GM19372 (cell line): ENCODE measurements at regions not wholly inside any gene's neighbourhood (a gene's known extent, or its start where the extent isn't known, plus 50 kb on each side); places are given as distances from the start of the nearest gene placed in this dataset.
A peak's percentile ranks its signal among the peaks of the same experiment; 100 is the strongest.
"Not testable (repeated sequence)": the region's sequence is repeated elsewhere in the genome, so short reads cannot be mapped to it uniquely, and the experiment has no call there.

Experiments
- ATAC-seq: cut with Tn5 transposase; IDR thresholded peaks from one replicate; pipeline ENCODE4 v1.9.1; 2021; ENCODE audit warnings: mild to moderate bottlenecking, low read depth, moderate library complexity; ENCODE audit not compliant: unreplicated experiment

DNA sequence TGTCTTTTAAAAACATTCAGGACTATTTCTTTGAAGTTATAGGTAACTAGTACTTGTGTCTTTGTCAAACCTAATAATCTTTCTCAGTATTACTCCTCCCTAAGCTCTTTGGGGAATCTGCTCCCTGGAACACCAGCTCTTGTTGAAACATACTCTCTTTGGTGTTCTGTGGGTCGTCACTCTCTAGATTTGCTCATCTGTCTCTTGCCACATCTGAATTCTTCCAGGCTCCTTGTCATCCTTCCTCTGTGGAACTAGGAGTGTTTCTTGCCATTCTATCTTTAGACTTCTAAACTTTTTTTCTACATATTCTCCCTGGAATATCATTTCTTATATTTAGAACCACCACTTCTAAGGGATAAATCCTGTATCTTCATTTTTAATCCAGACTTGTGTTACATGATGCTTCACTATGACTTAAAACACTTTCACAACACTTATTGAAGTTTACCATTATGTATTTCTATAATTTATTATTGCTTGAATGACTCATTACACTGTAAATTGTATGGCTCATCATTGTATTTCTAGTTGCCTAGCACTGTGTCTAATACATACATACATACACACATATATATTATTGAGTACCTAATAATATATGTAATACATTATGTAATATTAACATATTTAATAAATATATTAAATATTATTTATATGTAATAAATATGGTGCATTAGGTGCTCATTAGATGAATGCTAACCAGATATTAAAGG, 186.1 kb downstream of the TMA16 start:
- no peak for ATAC-seq

GRCh38 chr4:163681208-163681821, 186.8 kb downstream of the TMA16 start:
- peak; percentile 87 for ATAC-seq

DNA sequence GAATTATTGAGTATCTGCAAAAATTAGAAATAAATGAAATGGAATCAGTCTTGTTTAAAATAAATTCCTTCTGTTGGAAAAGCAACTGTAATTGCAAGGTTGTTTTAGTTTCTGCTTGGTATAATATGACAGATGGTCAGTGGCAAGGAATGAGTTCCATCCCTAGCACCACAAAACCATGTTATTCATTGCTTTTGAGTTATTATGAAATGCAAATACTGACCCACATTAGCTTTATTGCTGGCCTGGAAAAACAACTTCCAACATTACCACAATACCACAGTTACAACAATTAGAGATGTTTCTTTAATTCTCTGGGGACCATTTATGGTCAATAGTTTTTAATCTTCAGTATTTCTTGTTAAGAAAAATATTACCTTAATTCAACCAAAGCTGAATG, 194.4 kb downstream of the TMA16 start:
- no peak for ATAC-seq

- no peak for ATAC-seq
These were observed 198.7 kb downstream of the TMA16 start for GRCh38 chr4:163693211-163693610.

DNA sequence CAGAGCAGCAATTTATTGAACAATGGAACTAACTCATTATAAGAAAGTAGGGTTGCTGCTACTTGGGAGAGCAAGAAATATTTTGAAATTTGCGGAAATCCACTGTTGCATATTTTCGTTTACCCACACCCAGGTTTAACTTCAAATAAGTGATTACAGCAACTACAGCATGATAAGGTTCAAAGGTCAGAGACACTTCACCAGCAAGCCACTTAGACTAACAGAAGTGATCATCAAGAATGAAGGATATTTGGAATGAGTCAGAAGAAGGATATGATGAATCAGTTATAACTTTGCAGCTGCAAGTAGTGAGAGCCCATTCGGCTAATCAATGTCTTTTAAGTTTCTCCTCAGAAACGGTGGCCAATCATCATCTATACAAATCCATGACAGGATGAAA, 199.3 kb downstream of the TMA16 start:
- no peak for ATAC-seq

- ATAC-seq = no peak
These were observed 199.9 kb downstream of the TMA16 start for GRCh38 chr4:163694385-163694784.

DNA sequence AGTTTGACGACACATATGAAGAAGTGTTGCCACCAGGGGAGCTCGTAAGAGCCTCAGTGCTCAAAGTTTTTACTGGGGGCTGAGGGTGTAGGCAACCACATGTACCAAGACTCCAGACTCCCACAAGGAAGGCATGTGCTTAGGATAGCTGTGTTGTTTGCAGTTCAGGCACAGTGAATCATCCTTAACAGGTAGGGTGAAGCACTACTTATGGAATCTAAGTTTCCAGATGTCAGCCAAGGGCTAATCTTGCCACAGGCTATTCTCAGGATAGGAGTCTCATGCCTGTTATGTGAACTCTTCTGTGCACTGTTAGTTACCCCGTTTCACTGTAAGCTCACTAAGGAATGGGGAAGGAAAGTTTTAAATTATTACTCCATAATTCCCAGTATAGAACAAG, 202.6 kb downstream of the TMA16 start:
- ATAC-seq = no peak

DNA sequence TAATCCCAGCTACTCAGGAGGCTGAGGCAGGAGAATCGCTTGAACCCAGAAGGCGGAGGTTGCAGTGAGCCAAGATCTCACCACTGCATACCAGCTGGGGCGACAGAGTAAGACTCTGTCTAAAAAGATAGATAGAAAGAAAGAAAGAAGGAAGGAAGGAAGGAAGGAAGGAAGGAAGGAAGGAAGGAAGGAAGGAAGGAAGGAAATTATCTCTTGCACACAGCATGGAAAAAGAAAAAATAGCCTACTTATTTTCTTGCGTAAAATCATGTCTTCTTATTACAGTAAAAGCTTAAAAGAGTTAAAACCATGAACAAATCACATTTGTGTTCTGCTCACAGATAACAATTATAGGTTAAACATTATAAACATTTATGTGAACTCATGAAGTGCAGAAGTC, 205.9 kb downstream of the TMA16 start:
- not testable (repeated sequence) for ATAC-seq

GRCh38 chr4:163701916-163702315, 207.4 kb downstream of the TMA16 start:
- peak; percentile 92 for ATAC-seq

DNA sequence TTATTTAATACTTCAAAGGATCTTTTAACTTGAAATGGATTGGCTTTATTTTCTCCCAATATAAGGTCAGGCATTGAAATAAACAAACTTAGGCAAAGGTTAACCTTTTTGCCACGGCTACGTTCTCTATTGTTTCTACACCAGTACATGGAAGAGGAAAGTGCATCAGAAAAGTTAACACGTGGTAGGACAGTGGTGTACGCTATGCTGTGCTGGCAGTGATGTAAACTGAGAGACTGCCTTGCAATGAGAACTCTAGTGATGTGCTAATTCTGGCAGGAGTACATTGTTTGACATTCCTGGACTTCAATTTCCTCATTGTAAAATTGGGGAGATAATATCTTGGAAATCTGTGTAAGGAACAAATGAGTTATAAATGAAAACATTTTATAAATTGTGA, 208.2 kb downstream of the TMA16 start:
- no peak for ATAC-seq

DNA sequence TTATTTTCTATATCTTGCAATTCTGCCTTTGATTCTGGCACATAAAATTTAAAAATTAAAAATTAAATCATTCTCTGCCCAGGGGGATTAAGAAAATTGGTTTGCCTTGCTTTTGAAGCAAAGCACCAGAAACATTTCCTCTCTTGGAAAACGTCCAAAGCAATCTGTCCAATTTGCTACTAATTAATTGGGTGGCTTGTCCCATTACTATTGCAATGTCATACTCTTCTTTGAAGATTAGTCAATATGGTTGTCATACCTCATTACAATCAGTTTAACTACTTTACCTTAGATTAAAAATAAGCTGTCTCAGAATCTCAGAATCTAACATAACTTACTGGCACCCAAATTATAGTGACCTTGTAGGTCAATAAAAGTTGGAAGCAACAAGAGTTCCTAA, 208.8 kb downstream of the TMA16 start:
- no peak for ATAC-seq

GRCh38 chr4:163707873-163708272, 213.4 kb downstream of the TMA16 start:
- ATAC-seq = no peak

DNA sequence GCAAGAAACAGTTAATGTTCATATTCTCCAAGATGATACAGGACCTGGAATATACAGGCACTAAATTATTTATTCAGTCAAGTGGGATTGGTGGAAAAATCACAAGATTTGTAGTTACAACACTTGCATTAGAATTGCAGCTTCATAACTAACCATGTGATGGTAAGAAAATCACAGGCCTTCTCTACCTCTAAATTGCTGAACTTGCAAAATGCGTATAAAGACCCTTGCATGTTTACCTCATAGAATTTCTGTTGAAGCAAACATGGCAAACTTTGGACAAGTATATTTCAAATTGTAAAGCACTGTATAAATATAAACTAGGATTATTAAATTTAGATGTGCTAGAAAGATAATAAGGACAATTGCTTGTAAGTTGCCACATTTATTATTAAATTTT, 215.1 kb downstream of the TMA16 start:
- ATAC-seq = no peak

DNA sequence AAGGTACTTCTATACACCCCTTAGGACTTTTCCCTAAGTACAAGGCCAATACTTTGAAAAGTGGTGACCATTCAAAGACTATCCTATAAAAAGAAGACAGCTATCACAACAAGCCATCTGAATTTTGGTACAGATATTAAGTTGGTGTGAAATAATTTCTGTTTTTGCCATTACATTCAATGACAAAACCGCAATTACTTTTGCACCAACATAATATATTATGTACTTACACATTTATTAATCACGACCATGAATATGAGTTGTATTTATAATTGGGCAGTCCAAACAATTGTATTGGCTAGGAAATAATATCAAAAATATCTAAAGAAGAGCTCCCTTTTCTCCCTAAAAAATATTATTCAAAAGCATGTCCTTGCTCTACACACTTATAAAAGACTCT, 215.7 kb downstream of the TMA16 start:
- ATAC-seq = no peak

GRCh38 chr4:163724495-163724894, 230.0 kb downstream of the TMA16 start:
- ATAC-seq = not testable (repeated sequence)

GRCh38 chr4:163726641-163727040, 232.2 kb downstream of the TMA16 start:
- ATAC-seq = no peak

DNA sequence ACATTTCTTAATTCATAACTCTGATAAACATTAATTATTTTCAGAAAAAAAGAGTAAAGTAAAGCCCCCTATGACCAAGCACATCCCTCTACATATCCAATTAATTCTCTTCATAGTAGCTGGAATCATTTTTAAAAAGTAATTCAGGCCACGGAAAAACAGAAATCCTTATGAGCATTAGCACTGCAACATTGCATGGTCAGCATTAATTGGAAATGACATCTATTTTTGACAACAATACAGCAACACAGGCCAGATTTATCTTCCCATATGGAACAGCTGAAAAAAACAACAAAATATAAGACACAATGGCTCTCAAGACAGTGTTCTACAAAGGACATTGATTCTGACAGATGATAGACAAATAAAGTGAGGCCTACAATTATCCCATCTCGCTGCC, 236.6 kb downstream of the TMA16 start:
- ATAC-seq = no peak

DNA sequence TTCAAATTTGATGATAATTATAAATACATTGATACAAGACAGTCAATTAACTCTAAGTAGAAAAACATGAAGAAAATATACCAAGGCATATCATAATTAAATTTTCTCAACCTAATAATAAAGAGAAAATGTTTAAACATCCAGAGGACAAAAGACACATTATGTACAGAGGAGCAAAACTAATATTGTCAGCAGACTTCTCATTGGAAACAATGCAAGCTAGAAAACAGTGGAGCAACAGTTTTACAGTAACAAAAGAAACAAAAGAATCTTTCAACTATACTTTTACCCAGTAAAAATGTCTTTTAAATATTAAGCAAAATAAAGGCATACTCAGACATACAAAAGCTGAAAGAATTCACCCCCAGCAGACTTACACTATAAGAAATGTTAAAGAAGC, 238.0 kb downstream of the TMA16 start:
- ATAC-seq = no peak

DNA sequence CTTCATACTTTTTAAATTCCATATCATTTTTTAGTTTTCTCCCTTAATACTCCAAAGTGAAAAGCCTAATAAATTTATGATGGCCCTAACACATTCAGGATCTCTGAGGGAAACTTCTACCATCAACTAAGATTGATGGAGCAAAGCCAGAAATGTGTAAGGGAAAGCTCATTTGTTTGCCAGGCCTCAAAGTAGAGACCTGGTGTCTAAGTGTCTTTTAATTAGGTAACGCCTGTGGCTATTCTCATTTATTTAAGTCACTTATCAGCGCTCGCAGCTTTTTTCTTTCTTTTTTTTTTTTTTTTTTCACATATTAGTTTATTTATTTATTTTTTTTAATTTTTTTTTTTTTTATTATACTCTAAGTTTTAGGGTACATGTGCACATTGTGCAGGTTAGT, 242.4 kb downstream of the TMA16 start:
- no peak for ATAC-seq

DNA sequence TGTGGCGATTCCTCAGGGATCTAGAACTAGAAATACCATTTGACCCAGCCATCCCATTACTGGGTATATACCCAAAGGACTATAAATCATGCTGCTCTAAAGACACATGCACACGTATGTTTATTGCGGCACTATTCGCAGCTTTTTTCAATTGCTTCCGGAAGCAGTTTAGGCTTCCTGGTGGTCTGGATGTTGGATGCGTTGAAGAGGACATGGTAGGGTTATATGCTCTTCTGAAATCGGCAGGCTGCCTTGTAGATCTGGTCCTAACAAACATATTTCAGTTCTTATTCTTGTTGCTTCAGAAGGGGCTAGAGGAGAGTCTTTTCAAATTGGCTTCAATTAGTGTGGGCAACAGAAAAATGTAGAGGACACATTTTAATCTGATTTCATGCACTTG, 243.4 kb downstream of the TMA16 start:
- not testable (repeated sequence) for ATAC-seq

GRCh38 chr4:163738521-163738920, 244.0 kb downstream of the TMA16 start:
- no peak for ATAC-seq

- peak; percentile 88 for ATAC-seq
These were observed 250.4 kb downstream of the TMA16 start for GRCh38 chr4:163744861-163745260.
